Glutamatergic neuron (in vitro differentiated cells): ENCODE measurements at regions not wholly inside any gene's neighbourhood (a gene's known extent, or its start where the extent isn't known, plus 50 kb on each side); places are given as distances from the start of the nearest gene placed in this dataset.
A peak's percentile ranks its signal among the peaks of the same experiment; 100 is the strongest.

Experiments
- DNase-seq: peaks from one replicate; pipeline ENCODE4 v3.0.0; 2022
- H3K27ac Mint-ChIP-seq: one replicate; pipeline ENCODE4 v1.8.0; 2020; ENCODE audit warnings: mild to moderate bottlenecking, mixed read lengths, inconsistent platforms; ENCODE audit not compliant: unreplicated experiment
- H3K27me3 Mint-ChIP-seq: one replicate; pipeline ENCODE4 v1.8.0; 2020; ENCODE audit warnings: mild to moderate bottlenecking, moderate library complexity, mixed read lengths, inconsistent platforms; ENCODE audit not compliant: unreplicated experiment
- H3K36me3 Mint-ChIP-seq: one replicate; pipeline ENCODE4 v1.8.0; 2020; ENCODE audit warnings: mild to moderate bottlenecking, mixed read lengths, inconsistent platforms; ENCODE audit not compliant: unreplicated experiment
- H3K4me1 Mint-ChIP-seq: one replicate; pipeline ENCODE4 v1.8.0; 2020; ENCODE audit warnings: mild to moderate bottlenecking, low read depth, mixed read lengths, inconsistent platforms; ENCODE audit not compliant: unreplicated experiment
- H3K4me3 Mint-ChIP-seq: one replicate; pipeline ENCODE4 v1.8.0; 2020; ENCODE audit warnings: mild to moderate bottlenecking, mixed read lengths, inconsistent platforms; ENCODE audit not compliant: unreplicated experiment
- H3K9me3 Mint-ChIP-seq: one replicate; pipeline ENCODE4 v1.8.0; 2020; ENCODE audit warnings: mild to moderate bottlenecking, moderate library complexity, mixed read lengths, inconsistent platforms; ENCODE audit not compliant: unreplicated experiment
- CTCF ChIP-seq: fragments of 200-600 bp; sonication (generic); IDR thresholded peaks from one replicate; pipeline ENCODE4 v1.5.0; 2021; ENCODE audit not compliant: partially characterized antibody, unreplicated experiment

DNA sequence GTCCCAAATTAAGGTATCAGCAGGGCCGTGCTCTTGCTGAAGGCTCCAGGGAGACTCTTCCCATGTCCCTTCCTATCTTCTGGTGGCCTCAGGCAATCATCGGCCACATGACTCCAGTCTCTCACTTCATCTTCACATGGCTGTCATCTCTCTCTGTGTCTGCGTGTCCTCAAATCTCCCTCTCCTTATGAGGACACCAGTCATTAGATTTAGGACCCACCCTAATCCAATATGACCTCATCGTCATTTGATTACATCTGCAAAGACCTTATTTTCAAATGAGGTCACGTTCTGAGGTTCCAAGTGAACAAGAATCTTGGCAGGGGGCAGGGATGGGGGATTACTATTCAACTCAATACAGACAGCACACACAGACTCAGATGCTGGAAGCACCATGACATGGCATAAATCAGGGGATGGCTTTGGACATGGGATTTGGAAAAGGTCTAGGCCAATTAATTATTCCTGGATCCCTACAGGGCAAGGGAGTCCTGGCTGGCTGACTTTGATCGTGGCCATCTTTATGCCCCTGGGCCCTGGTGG, 210.0 kb upstream of the SKOR2 start:
- peaks cover 2% of the 10 kb centered on the region for H3K9me3 Mint-ChIP-seq
- H3K27me3 Mint-ChIP-seq = peaks cover 1% of the 10 kb centered on the region
- no peak overlapping the region for H3K4me3 Mint-ChIP-seq
- DNase-seq = no peak
- no peak overlapping the region for H3K27ac Mint-ChIP-seq
- no peaks in the 10 kb centered on the region for H3K36me3 Mint-ChIP-seq
- no peaks in the 10 kb centered on the region for H3K4me1 Mint-ChIP-seq
- TF ChIP-seq CTCF = no peak

- no peaks in the 10 kb centered on the region for H3K9me3 Mint-ChIP-seq
- no peak for DNase-seq
- no peak overlapping the region for H3K4me3 Mint-ChIP-seq
- H3K4me1 Mint-ChIP-seq = no peaks in the 10 kb centered on the region
- no peaks in the 10 kb centered on the region for H3K36me3 Mint-ChIP-seq
- peaks cover 1% of the 10 kb centered on the region for H3K27me3 Mint-ChIP-seq
- no peak overlapping the region for H3K27ac Mint-ChIP-seq
- TF ChIP-seq CTCF = no peak
Measured at GRCh38 chr18:47458483-47458882, 207.0 kb upstream of the SKOR2 start.

- no peak overlapping the region for H3K4me3 Mint-ChIP-seq
- H3K27ac Mint-ChIP-seq = no peak overlapping the region
- no peaks in the 10 kb centered on the region for H3K9me3 Mint-ChIP-seq
- H3K4me1 Mint-ChIP-seq = no peaks in the 10 kb centered on the region
- TF ChIP-seq CTCF = no peak
- no peaks in the 10 kb centered on the region for H3K36me3 Mint-ChIP-seq
- H3K27me3 Mint-ChIP-seq = peaks cover 1% of the 10 kb centered on the region
- DNase-seq = no peak
Measured at GRCh38 chr18:47457614-47458013, 206.2 kb upstream of the SKOR2 start.

- TF ChIP-seq CTCF = no peak
- no peak overlapping the region for H3K4me3 Mint-ChIP-seq
- peaks cover 3% of the 10 kb centered on the region for H3K9me3 Mint-ChIP-seq
- H3K4me1 Mint-ChIP-seq = peaks cover 9% of the 10 kb centered on the region
- H3K27ac Mint-ChIP-seq = no peak overlapping the region
- no peaks in the 10 kb centered on the region for H3K27me3 Mint-ChIP-seq
- DNase-seq = no peak
- H3K36me3 Mint-ChIP-seq = no peaks in the 10 kb centered on the region
Measured at GRCh38 chr18:47453038-47453437, 201.6 kb upstream of the SKOR2 start.

GRCh38 chr18:47448956-47449355, 197.5 kb upstream of the SKOR2 start:
- Mint-ChIP-seq H3K36me3 (peaks cover 6% of the 10 kb centered on the region), H3K4me1 (peaks cover 9% of the 10 kb centered on the region), H3K9me3 (peaks cover 9% of the 10 kb centered on the region), H3K27me3 (no peaks in the 10 kb centered on the region), H3K27ac (no peak overlapping the region), H3K4me3 (no peak overlapping the region)
- peak; percentile 21 for DNase-seq
- TF ChIP-seq CTCF = no peak
